ELF-1 (cell line): ENCODE measurements at regions not wholly inside any gene's neighbourhood (a gene's known extent, or its start where the extent isn't known, plus 50 kb on each side); places are given as distances from the start of the nearest gene placed in this dataset.

ENCODE experiments used
- DNase-seq: peaks from one replicate; pipeline ENCODE4 v3.0.0-alpha.2; 2016; ENCODE audit warnings: low read depth, low spot score

DNA sequence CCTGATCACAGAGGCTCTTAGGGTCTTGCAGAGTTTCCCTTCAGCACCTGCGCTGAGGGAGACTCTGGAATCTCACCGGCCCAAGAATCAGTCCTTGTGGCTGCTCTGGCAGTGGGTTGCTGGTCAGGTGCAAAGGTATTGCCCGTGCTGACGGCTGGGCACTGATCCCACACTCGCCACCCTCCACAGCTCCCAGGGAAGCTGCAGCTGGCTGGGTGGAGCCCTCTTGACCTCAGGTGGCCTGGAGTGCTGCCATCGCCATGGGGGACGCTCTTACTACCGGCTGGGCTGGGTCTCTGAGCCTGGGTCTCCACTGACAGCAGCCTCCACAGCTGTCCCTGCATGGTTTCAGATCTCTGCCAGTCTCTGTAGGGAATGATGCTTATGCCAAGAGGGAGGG is 52.6 kb upstream of the EPHB3 start:
- no peak for DNase-seq

DNA sequence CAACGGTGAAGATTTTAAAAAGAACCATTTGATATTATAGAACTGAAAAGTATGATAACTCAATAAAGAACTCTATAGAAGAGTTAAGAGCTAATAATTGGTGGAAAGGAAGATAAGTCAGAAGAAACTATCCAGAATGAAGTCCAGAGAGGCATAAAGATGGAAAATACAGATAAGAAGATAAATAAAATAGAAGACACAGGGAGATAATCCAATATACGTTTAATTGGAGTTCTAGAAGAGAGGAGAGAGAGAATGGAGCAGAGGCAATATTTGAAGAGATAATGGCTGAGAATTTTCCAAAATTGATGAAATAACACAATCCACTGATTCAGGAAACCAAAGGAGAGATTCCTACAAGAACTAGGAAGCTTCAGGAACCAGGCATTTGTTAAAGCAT is 49.8 kb upstream of the EPHB3 start:
- DNase-seq: no peak
